ENCODE measurements at regions not wholly inside any gene's neighbourhood (a gene's known extent, or its start where the extent isn't known, plus 50 kb on each side); places are given as distances from the start of the nearest gene placed in this dataset.

- ATAC-seq (no peak), DNase-seq (no peak)
- Histone ChIP-seq H3K4me1 (no peaks in the 10 kb centered on the region), H3K27ac (no peak overlapping the region), H3K36me3 (no peaks in the 10 kb centered on the region), H3K4me3 (no peak overlapping the region), H3K27me3 (no peaks in the 10 kb centered on the region), H3K9me3 (no peaks in the 10 kb centered on the region)
- intact Hi-C loops (cut with DNase I) = no loop called here
- TF ChIP-seq CTCF (IDR thresholded peaks at IDR 0.05) = no peak
These were observed 1996.9 kb downstream of the LRRC4C start for GRCh38 chr11:39462506-39462905.

- Histone ChIP-seq H3K4me3 (no peak overlapping the region), H3K27ac (no peak overlapping the region), H3K9me3 (no peaks in the 10 kb centered on the region), H3K36me3 (no peaks in the 10 kb centered on the region), H3K27me3 (no peaks in the 10 kb centered on the region), H3K4me1 (no peaks in the 10 kb centered on the region)
- DNase-seq (no peak), ATAC-seq (no peak)
- TF ChIP-seq CTCF (IDR thresholded peaks at IDR 0.05) = no peak
- intact Hi-C loops (cut with DNase I) = no loop called here
These were observed 1998.4 kb downstream of the LRRC4C start for GRCh38 chr11:39461066-39461465.

- Histone ChIP-seq H3K27ac (no peak overlapping the region), H3K27me3 (no peaks in the 10 kb centered on the region), H3K4me1 (no peaks in the 10 kb centered on the region), H3K4me3 (no peak overlapping the region), H3K9me3 (no peaks in the 10 kb centered on the region), H3K36me3 (no peaks in the 10 kb centered on the region)
- TF ChIP-seq CTCF (IDR thresholded peaks at IDR 0.05) = no peak
- intact Hi-C loops (cut with DNase I) = no loop called here
- ATAC-seq (no peak), DNase-seq (no peak)
These were observed 1999.8 kb downstream of the LRRC4C start for GRCh38 chr11:39459606-39460005.

DNA sequence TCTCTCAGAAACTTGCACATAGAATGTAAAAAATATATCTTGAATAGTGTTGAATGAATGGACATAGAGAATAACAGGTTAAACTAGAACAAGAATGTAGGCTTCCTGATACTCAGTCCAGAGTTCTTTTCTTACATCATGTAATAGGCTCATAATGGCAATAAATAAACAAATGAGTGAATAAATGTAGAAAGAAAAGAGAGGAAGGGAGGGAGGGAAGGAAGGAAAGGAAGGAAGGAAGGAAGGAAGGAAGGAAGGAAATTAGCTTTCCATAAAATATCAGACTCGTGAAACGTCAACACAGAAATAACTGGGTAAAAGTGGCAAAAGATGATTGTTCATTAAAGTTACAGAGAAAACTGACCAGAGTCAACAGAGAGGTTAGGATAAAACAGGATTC lies 2001.0 kb downstream of the LRRC4C start:
- TF ChIP-seq CTCF (IDR thresholded peaks at IDR 0.05) = no peak
- no peak for ATAC-seq
- DNase-seq = no peak

DNA sequence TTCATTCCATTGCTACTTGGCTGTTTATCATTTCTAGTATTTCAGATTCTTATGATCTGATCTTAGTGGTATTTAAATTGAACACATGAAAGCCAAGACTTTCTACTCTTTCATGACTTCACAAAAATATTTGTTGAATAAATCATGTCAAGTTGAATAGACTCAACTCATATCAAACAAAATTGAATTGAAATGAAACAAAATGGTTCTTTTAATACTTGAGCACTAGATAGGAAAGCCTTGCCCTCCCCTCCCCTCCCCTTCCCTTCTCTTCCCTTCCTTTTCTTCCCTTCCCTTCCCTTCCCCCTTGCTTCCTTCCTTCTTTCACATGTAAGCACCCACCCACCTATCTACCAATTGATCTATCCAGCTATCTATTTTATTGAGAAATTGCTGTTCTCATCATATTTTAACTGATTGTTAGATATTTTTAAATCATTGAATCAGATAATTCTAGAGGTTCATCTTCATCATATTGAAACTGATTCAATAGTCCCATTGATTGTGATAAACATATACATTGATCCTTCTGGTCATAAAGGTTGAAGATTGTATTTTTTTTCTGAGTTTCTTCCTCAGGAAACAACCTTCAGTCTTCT lies 2015.9 kb downstream of the LRRC4C start:
- Histone ChIP-seq H3K4me3 (no peak overlapping the region), H3K27me3 (no peaks in the 10 kb centered on the region), H3K27ac (no peak overlapping the region), H3K4me1 (no peaks in the 10 kb centered on the region), H3K9me3 (peaks cover 0 to 8% of the 10 kb centered on the region in 2 donors), H3K36me3 (no peaks in the 10 kb centered on the region)
- no peak for TF ChIP-seq CTCF (IDR thresholded peaks at IDR 0.05)
- ATAC-seq (no peak), DNase-seq (no peak)
- intact Hi-C loops (cut with DNase I) = no loop called here

More for the DNA sequence above, 2001.0 kb downstream of the LRRC4C start:
- H3K36me3 ChIP-seq = no peaks in the 10 kb centered on the region
- H3K4me1 ChIP-seq = no peaks in the 10 kb centered on the region
- intact Hi-C loops (cut with DNase I) = no loop called here
- H3K9me3 ChIP-seq = no peaks in the 10 kb centered on the region
- no peak overlapping the region for H3K4me3 ChIP-seq
- H3K27ac ChIP-seq = no peak overlapping the region
- no peaks in the 10 kb centered on the region for H3K27me3 ChIP-seq
